Loucy (cell line): ENCODE measurements at regions not wholly inside any gene's neighbourhood (a gene's known extent, or its start where the extent isn't known, plus 50 kb on each side); places are given as distances from the start of the nearest gene placed in this dataset.

ENCODE experiments used
- H2AFZ ChIP-seq: fragments of 200-600 bp; sonication (generic); 2 replicates; pipeline ENCODE4 v1.6.0; 2016; ENCODE audit warnings: antibody characterized with exemption, mild to moderate bottlenecking, low read length, moderate library complexity
- H3F3A ChIP-seq: fragments of 200-600 bp; 2 replicates; pipeline ENCODE4 v1.6.0; 2016; ENCODE audit warnings: antibody characterized with exemption, low read depth, mild to moderate bottlenecking
- H3K27me3 ChIP-seq: fragments of 200-600 bp; sonication (generic); 2 replicates; pipeline ENCODE4 v1.6.1; 2014; ENCODE audit warnings: low read length, mild to moderate bottlenecking; ENCODE audit not compliant: insufficient read depth, poor library complexity, severe bottlenecking
- H3K36me3 ChIP-seq: fragments of 200-600 bp; sonication (generic); 2 replicates; pipeline ENCODE4 v1.6.1; 2016; ENCODE audit warnings: low read length; ENCODE audit not compliant: insufficient read depth
- H3K4me1 ChIP-seq: fragments of 200-600 bp; sonication (generic); 2 replicates; pipeline ENCODE4 v1.5.1; 2014; ENCODE audit warnings: low read length, mild to moderate bottlenecking; ENCODE audit not compliant: insufficient read depth, poor library complexity, severe bottlenecking
- H3K4me2 ChIP-seq: fragments of 200-600 bp; sonication (generic); 2 replicates; pipeline ENCODE4 v1.6.0; 2014; ENCODE audit warnings: antibody characterized with exemption, low read length, low read depth, mild to moderate bottlenecking; ENCODE audit not compliant: poor library complexity, severe bottlenecking
- H3K4me3 ChIP-seq: fragments of 200-600 bp; sonication (generic); 2 replicates; pipeline ENCODE4 v1.5.1; 2014; ENCODE audit warnings: low read length, mild to moderate bottlenecking, mixed read lengths; ENCODE audit not compliant: poor library complexity, severe bottlenecking
- H3K79me2 ChIP-seq: fragments of 200-600 bp; sonication (generic); 2 replicates; pipeline ENCODE4 v1.6.1; 2014; ENCODE audit warnings: low read length; ENCODE audit not compliant: insufficient read depth
- H3K9ac ChIP-seq: fragments of 200-600 bp; sonication (generic); 2 replicates; pipeline ENCODE4 v1.6.0; 2014; ENCODE audit warnings: mild to moderate bottlenecking, low read depth, low read length, moderate library complexity; ENCODE audit not compliant: poor library complexity, severe bottlenecking
- H3K9me2 ChIP-seq: fragments of 200-600 bp; sonication (generic); replicated peaks from 2 replicates; pipeline ENCODE4 v1.6.1; 2016; ENCODE audit warnings: low read depth, low read length, mixed read lengths
- H3K9me3 ChIP-seq: fragments of 200-600 bp; sonication (generic); 2 replicates; pipeline ENCODE4 v1.6.1; 2014; ENCODE audit warnings: mild to moderate bottlenecking, antibody characterized with exemption, low read length, low read depth; ENCODE audit not compliant: insufficient read depth
- H4K20me1 ChIP-seq: fragments of 200-600 bp; sonication (generic); 2 replicates; pipeline ENCODE4 v1.6.0; 2014; ENCODE audit warnings: antibody characterized with exemption, low read length, mild to moderate bottlenecking; ENCODE audit not compliant: insufficient read depth, poor library complexity, severe bottlenecking
- CTCF ChIP-seq: fragments of 200-600 bp; sonication (generic); conservative IDR thresholded peaks from 2 replicates; pipeline ENCODE4 v1.5.1; 2014; ENCODE audit warnings: mild to moderate bottlenecking, antibody characterized with exemption, low read length
- EZH2phosphoT487 ChIP-seq: fragments of 200-600 bp; IDR thresholded peaks from 2 replicates; pipeline ENCODE4 v1.6.1; 2018; ENCODE audit warnings: antibody characterized with exemption, mild to moderate bottlenecking, moderate library complexity, borderline replicate concordance

- H3K9me3 ChIP-seq, result no peaks in the 10 kb centered on the region
- TF ChIP-seq CTCF (no peak), EZH2phosphoT487 (no peak)
These were observed 805.6 kb upstream of the FANCL start for GRCh38 chr2:59046401-59047372.

GRCh38 chr2:59044736-59045135 is 803.6 kb upstream of the FANCL start:
- Histone ChIP-seq H3K36me3 (no peaks in the 10 kb centered on the region), H4K20me1 (no peaks in the 10 kb centered on the region), H3K4me1 (peaks cover 16% of the 10 kb centered on the region), H3K4me2 (peak overlapping the region; percentile 54), H2AFZ (no peak overlapping the region), H3K9ac (no peak overlapping the region), H3K9me2 (no peaks in the 10 kb centered on the region), H3K4me3 (no peak overlapping the region), H3K27me3 (no peaks in the 10 kb centered on the region), H3K79me2 (no peaks in the 10 kb centered on the region), H3F3A (no peaks in the 10 kb centered on the region), H3K9me3 (no peaks in the 10 kb centered on the region)
- TF ChIP-seq EZH2phosphoT487 (no peak), CTCF (no peak)

More at GRCh38 chr2:59046401-59047372, 805.6 kb upstream of the FANCL start:
- no peak overlapping the region for H3K9ac ChIP-seq
- no peaks in the 10 kb centered on the region for H4K20me1 ChIP-seq
- H3K36me3 ChIP-seq, result no peaks in the 10 kb centered on the region
- no peak overlapping the region for H3K4me2 ChIP-seq
- H3K4me1 ChIP-seq, result peaks cover 16% of the 10 kb centered on the region
- H3K4me3 ChIP-seq, result no peak overlapping the region
- H2AFZ ChIP-seq, result no peak overlapping the region
- no peaks in the 10 kb centered on the region for H3F3A ChIP-seq
- H3K79me2 ChIP-seq, result no peaks in the 10 kb centered on the region
- H3K9me2 ChIP-seq, result no peaks in the 10 kb centered on the region
- no peaks in the 10 kb centered on the region for H3K27me3 ChIP-seq

- Histone ChIP-seq H2AFZ (no peak overlapping the region), H4K20me1 (no peaks in the 10 kb centered on the region), H3K4me1 (peaks cover 16% of the 10 kb centered on the region), H3K79me2 (no peaks in the 10 kb centered on the region), H3K4me2 (no peak overlapping the region), H3K9me3 (no peaks in the 10 kb centered on the region), H3K9me2 (no peaks in the 10 kb centered on the region), H3K27me3 (no peaks in the 10 kb centered on the region), H3F3A (no peaks in the 10 kb centered on the region), H3K4me3 (no peak overlapping the region), H3K36me3 (no peaks in the 10 kb centered on the region), H3K9ac (no peak overlapping the region)
- TF ChIP-seq CTCF, result no peak
- TF ChIP-seq EZH2phosphoT487, result no peak
These were observed 800.0 kb upstream of the FANCL start for GRCh38 chr2:59041139-59041538.
